ENCODE measurements at regions not wholly inside any gene's neighbourhood (a gene's known extent, or its start where the extent isn't known, plus 50 kb on each side); places are given as distances from the start of the nearest gene placed in this dataset.

- Histone ChIP-seq H4K20me1 (ENCODE audit: insufficient read depth, low read length) (no peaks in the 10 kb centered on the region), H3K9me3 (ENCODE audit: low read length) (no peaks in the 10 kb centered on the region), H3K27me3 (ENCODE audit: insufficient read depth, low read length) (no peaks in the 10 kb centered on the region), H3K9me2 (ENCODE audit: low read depth, low read length) (no peaks in the 10 kb centered on the region), H2AFZ (ENCODE audit: low read length) (no peak overlapping the region), H3K4me3 (ENCODE audit: low read depth, low read length, poor library complexity, severe bottlenecking) (no peak overlapping the region), H3K79me2 (ENCODE audit: insufficient read depth, low read length) (no peaks in the 10 kb centered on the region), H3K27ac (ENCODE audit: low read depth, low read length, poor library complexity, severe bottlenecking) (no peak overlapping the region), H3K9ac (ENCODE audit: low read length) (no peak overlapping the region), H3K4me1 (ENCODE audit: insufficient read depth, low read length, severe bottlenecking) (no peaks in the 10 kb centered on the region), H3F3A (ENCODE audit: insufficient read depth, low read length) (no peaks in the 10 kb centered on the region), H3K36me3 (ENCODE audit: insufficient read depth, low read length) (no peaks in the 10 kb centered on the region), H3K4me2 (ENCODE audit: low read length) (no peak overlapping the region)
- TF ChIP-seq, protein P1, sequence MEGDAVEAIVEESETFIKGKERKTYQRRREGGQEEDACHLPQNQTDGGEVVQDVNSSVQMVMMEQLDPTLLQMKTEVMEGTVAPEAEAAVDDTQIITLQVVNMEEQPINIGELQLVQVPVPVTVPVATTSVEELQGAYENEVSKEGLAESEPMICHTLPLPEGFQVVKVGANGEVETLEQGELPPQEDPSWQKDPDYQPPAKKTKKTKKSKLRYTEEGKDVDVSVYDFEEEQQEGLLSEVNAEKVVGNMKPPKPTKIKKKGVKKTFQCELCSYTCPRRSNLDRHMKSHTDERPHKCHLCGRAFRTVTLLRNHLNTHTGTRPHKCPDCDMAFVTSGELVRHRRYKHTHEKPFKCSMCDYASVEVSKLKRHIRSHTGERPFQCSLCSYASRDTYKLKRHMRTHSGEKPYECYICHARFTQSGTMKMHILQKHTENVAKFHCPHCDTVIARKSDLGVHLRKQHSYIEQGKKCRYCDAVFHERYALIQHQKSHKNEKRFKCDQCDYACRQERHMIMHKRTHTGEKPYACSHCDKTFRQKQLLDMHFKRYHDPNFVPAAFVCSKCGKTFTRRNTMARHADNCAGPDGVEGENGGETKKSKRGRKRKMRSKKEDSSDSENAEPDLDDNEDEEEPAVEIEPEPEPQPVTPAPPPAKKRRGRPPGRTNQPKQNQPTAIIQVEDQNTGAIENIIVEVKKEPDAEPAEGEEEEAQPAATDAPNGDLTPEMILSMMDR (IDR thresholded peaks at IDR 0.05; ENCODE audit: low read length): no peak
Observed at GRCh38 chr5:68965926-68966325, 127.9 kb upstream of the SLC30A5 start.

DNA sequence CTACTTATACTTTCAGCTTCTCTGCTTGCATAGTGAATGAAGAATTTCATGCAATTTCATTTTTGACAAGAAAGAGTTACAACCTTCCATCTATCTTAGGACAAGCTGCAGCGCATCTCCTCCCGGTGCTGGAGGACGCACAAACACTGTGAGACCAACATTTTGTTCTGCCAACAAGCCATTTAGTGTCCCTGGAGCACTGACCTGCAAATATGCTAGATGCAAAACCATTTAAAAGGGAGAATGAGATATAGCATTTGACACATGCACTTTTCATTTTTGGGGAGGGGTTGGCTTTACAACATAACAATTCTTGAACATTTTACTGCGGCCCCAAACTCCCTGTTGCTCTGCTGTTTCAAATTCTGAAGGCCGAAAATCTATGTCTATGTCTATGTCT, 127.2 kb upstream of the SLC30A5 start:
- H4K20me1 ChIP-seq (ENCODE audit: insufficient read depth, low read length): no peaks in the 10 kb centered on the region
- H3K9me2 ChIP-seq (ENCODE audit: low read depth, low read length): no peaks in the 10 kb centered on the region
- H3K27ac ChIP-seq (ENCODE audit: low read depth, low read length, poor library complexity, severe bottlenecking): no peak overlapping the region
- H3K4me1 ChIP-seq (ENCODE audit: insufficient read depth, low read length, severe bottlenecking): no peaks in the 10 kb centered on the region
- H3K4me2 ChIP-seq (ENCODE audit: low read length): no peak overlapping the region
- TF ChIP-seq EZH2 (IDR thresholded peaks at IDR 0.05; ENCODE audit: borderline replicate concordance, low read length): no peak
- TF ChIP-seq, protein P1 (IDR thresholded peaks at IDR 0.05; ENCODE audit: low read length): no peak
- no peaks in the 10 kb centered on the region for H3F3A ChIP-seq (ENCODE audit: insufficient read depth, low read length)
- no peaks in the 10 kb centered on the region for H3K9me3 ChIP-seq (ENCODE audit: low read length)
- H3K79me2 ChIP-seq (ENCODE audit: insufficient read depth, low read length): no peaks in the 10 kb centered on the region
- H3K36me3 ChIP-seq (ENCODE audit: insufficient read depth, low read length): no peaks in the 10 kb centered on the region
- no peaks in the 10 kb centered on the region for H3K27me3 ChIP-seq (ENCODE audit: insufficient read depth, low read length)
- H3K9ac ChIP-seq (ENCODE audit: low read length): no peak overlapping the region
- H3K4me3 ChIP-seq (ENCODE audit: low read depth, low read length, poor library complexity, severe bottlenecking): no peak overlapping the region
- no peak overlapping the region for H2AFZ ChIP-seq (ENCODE audit: low read length)

GRCh38 chr5:68968429-68968828, 125.4 kb upstream of the SLC30A5 start:
- TF ChIP-seq, protein P1 (IDR thresholded peaks at IDR 0.05; ENCODE audit: low read length): no peak
- TF ChIP-seq EZH2 (IDR thresholded peaks at IDR 0.05; ENCODE audit: borderline replicate concordance, low read length): no peak
- Histone ChIP-seq H3K36me3 (ENCODE audit: insufficient read depth, low read length) (no peaks in the 10 kb centered on the region), H3K4me2 (ENCODE audit: low read length) (no peak overlapping the region), H3K9me2 (ENCODE audit: low read depth, low read length) (no peaks in the 10 kb centered on the region), H2AFZ (ENCODE audit: low read length) (no peak overlapping the region), H3K9me3 (ENCODE audit: low read length) (no peaks in the 10 kb centered on the region), H4K20me1 (ENCODE audit: insufficient read depth, low read length) (no peaks in the 10 kb centered on the region), H3K9ac (ENCODE audit: low read length) (no peak overlapping the region), H3F3A (ENCODE audit: insufficient read depth, low read length) (no peaks in the 10 kb centered on the region), H3K4me1 (ENCODE audit: insufficient read depth, low read length, severe bottlenecking) (no peaks in the 10 kb centered on the region), H3K27ac (ENCODE audit: low read depth, low read length, poor library complexity, severe bottlenecking) (no peak overlapping the region), H3K79me2 (ENCODE audit: insufficient read depth, low read length) (no peaks in the 10 kb centered on the region), H3K27me3 (ENCODE audit: insufficient read depth, low read length) (no peaks in the 10 kb centered on the region), H3K4me3 (ENCODE audit: low read depth, low read length, poor library complexity, severe bottlenecking) (no peak overlapping the region)
